ENCODE measurements at regions not wholly inside any gene's neighbourhood (a gene's known extent, or its start where the extent isn't known, plus 50 kb on each side); places are given as distances from the start of the nearest gene placed in this dataset.
"Not testable (repeated sequence)": the region's sequence is repeated elsewhere in the genome, so short reads cannot be mapped to it uniquely, and the experiment has no call there.

- no peak for DNase-seq (ENCODE audit: low read depth in 4 of 4, low spot score in 3 of 4)
Measured at GRCh38 chr10:125257521-125258108, 97.3 kb upstream of the CTBP2 start.

GRCh38 chr10:125256026-125256425 is 95.7 kb upstream of the CTBP2 start:
- DNase-seq (ENCODE audit: low read depth in 4 of 4, low spot score in 3 of 4): no peak

GRCh38 chr10:125252937-125253336 is 92.6 kb upstream of the CTBP2 start:
- no peak for DNase-seq (ENCODE audit: low read depth in 4 of 4, low spot score in 3 of 4)

- DNase-seq (ENCODE audit: low read depth in 4 of 4, low spot score in 3 of 4): not testable (repeated sequence)
Measured at GRCh38 chr10:125250834-125251233, 90.5 kb upstream of the CTBP2 start.

- DNase-seq (ENCODE audit: low read depth in 4 of 4, low spot score in 3 of 4): no peak
Measured at GRCh38 chr10:125249948-125250347, 89.6 kb upstream of the CTBP2 start.

GRCh38 chr10:125248489-125248888 is 88.1 kb upstream of the CTBP2 start:
- DNase-seq (ENCODE audit: low read depth in 4 of 4, low spot score in 3 of 4): no peak

GRCh38 chr10:125247576-125247975 is 87.2 kb upstream of the CTBP2 start:
- DNase-seq (ENCODE audit: low read depth in 4 of 4, low spot score in 3 of 4): no peak

GRCh38 chr10:125243532-125244253 is 83.3 kb upstream of the CTBP2 start:
- no peak for DNase-seq (ENCODE audit: low read depth in 4 of 4, low spot score in 3 of 4)

- no peak for DNase-seq (ENCODE audit: low read depth in 4 of 4, low spot score in 3 of 4)
Measured at GRCh38 chr10:125238682-125239081, 78.3 kb upstream of the CTBP2 start.

GRCh38 chr10:125236091-125236490 is 75.7 kb upstream of the CTBP2 start:
- no peak for DNase-seq (ENCODE audit: low read depth in 4 of 4, low spot score in 3 of 4)

- no peak for DNase-seq (ENCODE audit: low read depth in 4 of 4, low spot score in 3 of 4)
Measured at GRCh38 chr10:125235093-125236069, 75.0 kb upstream of the CTBP2 start.

- not testable (repeated sequence) for DNase-seq (ENCODE audit: low read depth in 4 of 4, low spot score in 3 of 4)
Measured at GRCh38 chr10:125234576-125234975, 74.2 kb upstream of the CTBP2 start.

- DNase-seq (ENCODE audit: low read depth in 4 of 4, low spot score in 3 of 4): no peak
Measured at GRCh38 chr10:125233726-125234125, 73.4 kb upstream of the CTBP2 start.

- DNase-seq (ENCODE audit: low read depth in 4 of 4, low spot score in 3 of 4): no peak
Measured at GRCh38 chr10:125232841-125233240, 72.5 kb upstream of the CTBP2 start.

- no peak for DNase-seq (ENCODE audit: low read depth in 4 of 4, low spot score in 3 of 4)
Measured at GRCh38 chr10:125231813-125232475, 71.6 kb upstream of the CTBP2 start.

- no peak for DNase-seq (ENCODE audit: low read depth in 4 of 4, low spot score in 3 of 4)
Measured at GRCh38 chr10:125231116-125231812, 70.9 kb upstream of the CTBP2 start.

- no peak for DNase-seq (ENCODE audit: low read depth in 4 of 4, low spot score in 3 of 4)
Measured at GRCh38 chr10:125230251-125230650, 69.9 kb upstream of the CTBP2 start.

- DNase-seq (ENCODE audit: low read depth in 4 of 4, low spot score in 3 of 4): not testable (repeated sequence)
Measured at GRCh38 chr10:125228245-125228940, 68.0 kb upstream of the CTBP2 start.

GRCh38 chr10:125227546-125227945 is 67.2 kb upstream of the CTBP2 start:
- DNase-seq (ENCODE audit: low read depth in 4 of 4, low spot score in 3 of 4): no peak

GRCh38 chr10:125226823-125227222 is 66.5 kb upstream of the CTBP2 start:
- no peak for DNase-seq (ENCODE audit: low read depth in 4 of 4, low spot score in 3 of 4)
